GM21825 (cell line): ENCODE measurements at regions not wholly inside any gene's neighbourhood (a gene's known extent, or its start where the extent isn't known, plus 50 kb on each side); places are given as distances from the start of the nearest gene placed in this dataset.

Experiments used
- ATAC-seq: cut with Tn5 transposase; IDR thresholded peaks from one replicate; pipeline ENCODE4 v1.9.1; 2021; ENCODE audit warnings: mild to moderate bottlenecking, moderate library complexity; ENCODE audit not compliant: unreplicated experiment

DNA sequence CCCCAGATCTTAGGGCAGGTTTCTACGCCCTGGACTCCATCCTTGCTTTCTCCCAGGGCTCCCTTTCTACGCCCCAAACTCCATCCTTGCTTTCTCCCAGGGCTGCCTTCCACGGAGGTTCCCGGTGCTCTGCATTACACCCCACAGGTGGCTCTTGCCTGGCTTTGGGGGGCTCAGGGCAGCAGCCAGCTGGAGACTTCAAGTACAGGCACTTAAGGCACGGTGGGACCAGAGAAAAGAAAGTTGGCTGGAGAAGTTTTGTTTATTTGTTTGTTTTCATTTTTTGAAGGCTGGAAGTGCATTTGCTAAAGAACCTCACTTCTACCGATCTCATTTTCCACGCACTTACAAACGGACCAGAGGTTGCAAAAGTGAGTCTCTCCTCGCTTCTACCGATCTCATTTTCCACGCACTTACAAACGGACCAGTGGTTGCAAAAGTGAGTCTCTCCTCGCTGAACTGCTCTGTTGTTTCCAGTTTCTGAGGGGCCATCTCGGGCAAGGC lies 103.8 kb upstream of the MED13L start:
- no peak for ATAC-seq

DNA sequence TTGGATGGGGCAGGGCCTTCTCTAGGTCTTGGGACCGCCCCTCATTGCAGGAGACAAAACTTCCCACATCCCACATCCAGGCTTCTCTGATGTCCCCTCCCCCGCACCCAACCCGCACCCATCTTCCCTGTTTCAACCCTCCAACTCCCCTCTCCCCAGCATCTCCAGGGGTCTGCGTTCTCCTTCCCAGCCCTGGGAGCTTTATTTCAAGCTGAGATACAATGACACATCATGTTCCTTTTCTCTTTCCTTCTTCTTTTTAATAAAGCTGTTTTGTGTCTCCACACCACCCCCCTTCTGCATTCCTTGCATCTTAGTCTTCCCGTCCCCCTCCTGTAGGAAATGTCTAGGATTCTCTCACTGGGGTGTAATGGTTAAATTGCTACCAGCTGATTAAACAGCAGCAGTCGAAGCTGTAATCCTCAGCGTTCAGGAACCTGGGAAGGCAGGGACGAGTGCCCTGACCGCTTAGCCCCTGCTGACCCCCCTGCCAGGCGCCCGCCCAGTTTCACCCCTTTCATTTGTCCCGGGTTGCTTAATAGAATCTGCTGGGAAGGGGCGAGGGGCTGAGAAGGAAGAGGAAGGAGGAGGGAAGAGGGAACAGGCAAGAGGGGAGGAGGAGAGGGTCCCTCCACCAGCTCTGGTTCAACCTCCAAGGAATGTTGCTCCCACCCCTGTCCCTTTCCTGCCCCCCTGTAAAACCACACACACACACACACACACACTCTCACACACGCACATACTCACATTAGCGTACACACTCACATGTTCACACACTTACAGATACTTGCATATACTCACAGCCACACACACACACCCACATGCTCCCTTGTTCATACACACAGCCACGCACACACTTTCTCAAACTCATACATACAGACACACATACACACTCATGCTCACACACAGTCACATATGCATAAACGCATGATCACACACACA lies 104.5 kb upstream of the MED13L start:
- ATAC-seq = no peak

DNA sequence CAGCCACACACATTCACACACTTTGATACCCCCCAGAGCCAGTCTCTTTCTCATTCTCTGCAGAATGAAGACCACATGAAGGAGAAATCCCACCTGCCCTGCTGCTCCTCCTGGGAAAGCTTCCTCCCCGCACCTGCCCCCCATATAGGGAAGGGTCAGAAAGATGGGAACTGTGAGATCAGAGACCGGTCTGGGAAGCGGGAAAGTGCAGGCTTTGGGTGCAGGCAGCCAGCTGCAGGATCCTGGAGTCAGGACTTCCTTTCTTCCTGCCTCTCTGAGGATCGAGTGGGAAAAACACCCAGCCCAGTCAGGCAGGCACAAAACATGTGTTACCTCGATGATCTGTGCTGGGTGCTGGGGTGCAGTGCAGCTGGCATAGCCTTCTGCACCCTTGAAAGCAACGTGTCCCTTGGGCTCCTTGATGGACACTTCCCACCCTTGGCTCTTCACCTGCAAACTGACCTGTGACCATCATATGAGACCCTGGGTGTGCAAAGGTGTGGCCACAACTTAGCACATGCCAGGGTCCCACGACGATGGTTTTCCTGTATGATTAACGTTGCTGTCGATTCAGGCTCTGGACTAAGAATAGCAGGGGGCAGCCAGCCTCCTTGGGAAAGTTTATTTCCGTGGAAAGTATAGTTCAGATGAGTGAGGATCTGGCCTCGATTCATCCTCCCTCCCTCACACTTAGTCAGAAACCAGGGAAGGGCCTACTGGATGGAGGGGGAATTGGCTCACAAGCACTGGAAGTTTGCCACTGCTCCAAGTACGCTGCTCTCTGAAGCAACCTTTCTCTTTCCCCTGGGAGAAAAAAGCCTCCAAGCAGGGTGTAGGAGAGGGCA lies 105.4 kb upstream of the MED13L start:
- ATAC-seq = no peak

- no peak for ATAC-seq
These were observed 106.7 kb upstream of the MED13L start for GRCh38 chr12:116384175-116384574.

DNA sequence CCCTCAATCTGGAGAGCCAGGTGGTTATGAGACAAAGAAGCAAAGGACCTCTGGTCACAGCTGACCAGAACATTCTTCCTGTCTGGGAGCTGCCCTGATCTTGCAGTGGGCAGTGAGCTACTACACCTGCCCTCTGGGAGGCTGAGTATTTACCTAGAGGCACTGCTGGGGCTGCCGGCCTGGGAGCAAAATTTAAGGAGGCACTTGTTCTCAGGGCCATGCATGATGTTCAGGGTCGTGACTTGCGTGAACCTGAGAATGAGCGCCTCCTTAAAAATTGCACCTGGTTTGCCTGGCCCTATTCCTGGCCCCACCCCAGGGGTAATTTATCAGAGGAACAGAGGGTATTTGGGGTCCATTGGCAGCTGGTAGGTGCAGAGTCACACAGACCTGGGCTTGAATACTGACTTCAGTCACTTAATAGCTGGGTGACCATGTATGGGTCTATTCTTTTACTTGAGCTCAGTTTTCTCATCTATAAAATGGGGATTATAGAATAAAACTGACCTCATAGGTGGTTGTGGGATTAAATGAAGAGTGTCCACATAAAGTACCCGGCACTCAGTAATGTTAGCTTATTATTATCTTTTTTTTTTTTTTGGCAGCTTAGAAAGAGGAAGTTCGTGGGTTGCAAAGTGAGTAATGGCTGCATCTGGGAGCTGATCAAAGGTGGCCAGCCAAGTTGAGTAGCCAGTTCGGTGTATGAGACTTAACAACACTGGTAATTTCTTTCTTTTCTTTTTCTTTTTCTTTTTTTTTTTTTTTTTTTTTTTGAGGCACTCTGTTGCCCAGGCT lies 107.4 kb upstream of the MED13L start:
- ATAC-seq = no peak

GRCh38 chr12:116385486-116386217 lies 108.2 kb upstream of the MED13L start:
- ATAC-seq = no peak

GRCh38 chr12:116389326-116389725 lies 111.8 kb upstream of the MED13L start:
- ATAC-seq = no peak

- ATAC-seq = no peak
These were observed 112.5 kb upstream of the MED13L start for GRCh38 chr12:116389990-116390389.

DNA sequence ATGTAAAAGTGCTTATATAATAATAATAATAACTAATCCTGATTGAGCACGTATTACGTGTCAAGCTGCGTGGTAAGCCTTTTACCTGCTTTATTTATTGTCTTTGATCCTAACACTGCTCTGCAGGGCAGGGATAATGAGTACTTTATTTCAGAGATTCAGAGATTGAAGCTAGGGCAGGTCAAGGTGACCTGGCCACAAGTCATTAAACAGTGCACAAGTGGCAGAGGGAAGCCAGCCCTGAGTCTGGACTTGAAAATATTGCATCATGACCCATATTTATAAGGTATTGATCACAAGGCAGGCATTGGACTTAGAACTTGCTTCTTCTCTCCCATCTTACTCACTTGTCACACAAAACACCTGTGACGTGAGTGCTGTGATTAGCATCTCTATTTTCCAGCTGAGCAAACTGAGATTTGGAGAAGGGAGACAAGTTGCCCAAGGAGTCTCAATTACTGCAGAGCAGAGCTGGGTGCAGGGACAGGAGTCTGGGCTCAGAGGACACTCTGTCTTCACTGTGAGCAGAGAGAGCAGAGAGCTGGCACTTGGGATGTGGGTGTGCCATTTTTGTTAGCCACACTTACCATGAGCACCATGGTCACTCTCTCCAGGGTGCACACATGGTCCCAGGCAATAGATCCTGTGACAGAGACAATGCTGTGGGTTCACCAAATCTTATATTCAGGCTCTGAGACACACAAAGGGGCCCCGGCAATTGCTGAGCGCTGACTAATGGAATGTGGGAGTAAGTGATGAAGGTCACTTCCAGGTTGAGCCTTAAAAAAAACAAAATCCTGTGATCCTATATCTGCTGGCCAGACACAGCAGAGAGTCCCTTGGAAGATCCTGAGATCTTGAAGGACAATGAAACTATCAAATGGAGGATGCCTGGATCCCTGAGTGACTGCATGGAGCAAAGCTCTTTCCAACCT lies 113.2 kb upstream of the MED13L start:
- ATAC-seq = no peak

DNA sequence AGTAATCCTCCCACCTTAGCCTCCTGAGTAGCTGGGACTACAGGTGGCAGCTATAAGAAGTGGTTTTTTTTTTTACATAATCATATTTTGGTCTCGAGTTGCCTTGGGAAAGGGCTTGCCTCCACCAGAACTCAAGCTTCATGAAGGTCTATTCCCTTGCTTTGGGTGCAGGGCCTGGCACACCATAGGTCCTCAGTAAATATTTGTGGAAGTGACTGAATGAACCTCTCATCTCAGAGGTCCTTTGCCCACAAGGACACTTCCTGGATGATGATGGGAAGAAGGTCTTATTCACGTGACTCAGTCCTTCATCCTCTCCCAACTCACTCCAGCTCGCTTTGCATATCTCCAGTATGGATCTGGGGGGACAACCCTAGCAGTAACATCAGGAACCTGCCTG lies 114.0 kb upstream of the MED13L start:
- no peak for ATAC-seq

DNA sequence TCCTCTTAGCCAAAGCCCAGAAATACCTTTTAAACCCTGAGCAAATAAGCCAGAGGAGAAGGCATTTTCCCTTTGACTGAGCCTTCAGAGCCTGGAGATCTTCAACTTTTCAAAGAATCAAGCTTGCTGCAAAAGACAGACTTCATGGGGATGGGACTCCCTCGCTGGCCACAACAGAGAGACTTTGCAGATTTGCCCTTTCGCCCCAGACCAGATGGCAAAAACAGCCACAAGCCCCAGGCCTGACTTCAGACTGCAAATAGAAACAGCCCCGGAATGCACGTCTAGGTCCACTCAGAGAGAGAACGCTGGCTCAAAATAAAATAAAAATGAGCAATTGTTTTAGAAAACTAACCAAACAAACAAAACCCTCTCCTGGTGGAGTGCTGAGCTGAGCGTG lies 114.6 kb upstream of the MED13L start:
- ATAC-seq = no peak

DNA sequence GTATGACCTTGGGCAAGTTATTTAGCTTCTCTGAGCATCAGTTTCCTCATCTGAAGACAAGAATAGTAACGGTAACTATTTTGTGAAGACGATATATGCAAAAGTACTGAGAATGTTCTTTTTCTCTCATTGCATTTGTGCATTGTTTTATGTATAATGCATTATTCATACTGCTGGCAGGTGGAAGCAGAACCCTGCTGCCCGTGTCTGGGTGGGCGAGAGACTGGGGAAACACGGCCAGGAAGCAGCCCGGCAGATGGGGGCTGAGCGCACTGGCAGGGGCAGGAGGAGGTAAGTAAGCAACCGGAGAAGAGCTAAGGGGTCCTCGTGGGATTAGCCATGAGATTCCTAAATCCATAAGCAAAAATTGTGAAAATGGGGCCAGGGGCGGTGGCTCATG lies 115.8 kb upstream of the MED13L start:
- ATAC-seq = no peak

DNA sequence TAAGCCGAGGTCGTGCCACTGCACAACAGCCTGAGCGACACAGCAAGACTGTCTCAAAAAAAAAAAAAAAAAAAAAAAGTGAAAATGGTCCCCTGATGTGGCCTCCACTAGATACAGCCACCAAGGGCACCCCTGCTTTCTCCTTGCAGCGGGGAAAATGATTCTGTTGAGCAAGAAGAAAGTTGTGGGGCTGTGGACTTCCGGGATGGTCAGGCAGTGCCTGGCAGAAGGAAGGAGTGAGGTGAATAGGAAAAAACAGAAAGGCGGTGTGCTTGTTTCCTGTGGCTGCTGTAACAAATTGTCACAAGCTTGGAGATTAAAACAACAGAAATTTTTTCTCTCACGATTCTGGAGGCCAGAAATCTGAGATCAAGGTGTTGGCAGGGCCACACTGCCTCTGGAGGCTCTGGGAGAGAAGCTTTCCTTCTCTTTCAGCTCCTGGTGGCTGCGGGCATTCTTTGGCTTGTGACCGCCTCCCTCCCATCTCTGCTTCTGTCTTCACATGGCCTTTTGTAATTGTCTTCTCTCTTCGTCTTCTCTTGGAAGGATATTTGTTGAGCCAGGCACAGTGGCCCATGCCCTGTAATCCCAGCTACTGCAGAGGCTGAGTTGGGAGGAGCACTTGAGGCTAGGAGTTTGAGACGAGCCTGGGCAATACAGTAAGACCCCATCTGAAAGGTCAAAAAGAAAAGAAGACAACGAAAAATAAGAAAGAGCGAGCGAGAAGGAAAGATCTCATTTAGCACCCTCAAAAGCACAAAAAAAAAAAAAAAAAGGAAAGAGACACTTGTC lies 116.6 kb upstream of the MED13L start:
- no peak for ATAC-seq

DNA sequence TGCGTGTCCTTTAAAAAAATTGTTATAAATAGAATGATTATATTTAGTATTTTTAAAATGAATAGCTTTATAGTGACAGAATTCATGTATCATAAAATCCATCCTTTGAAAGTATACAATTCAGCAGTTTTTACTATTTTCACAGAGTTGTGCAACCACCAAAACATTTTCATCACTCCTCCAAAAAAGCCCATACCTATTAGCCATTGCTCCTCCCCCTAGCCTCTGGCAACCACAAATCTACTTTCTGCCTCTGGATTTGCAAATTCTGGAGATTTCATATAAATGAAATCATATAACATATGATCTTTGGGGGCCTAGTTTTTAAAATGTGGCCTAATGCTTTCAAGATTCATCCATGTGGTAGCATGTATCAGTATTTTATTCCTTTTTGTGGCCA lies 117.9 kb upstream of the MED13L start:
- no peak for ATAC-seq

DNA sequence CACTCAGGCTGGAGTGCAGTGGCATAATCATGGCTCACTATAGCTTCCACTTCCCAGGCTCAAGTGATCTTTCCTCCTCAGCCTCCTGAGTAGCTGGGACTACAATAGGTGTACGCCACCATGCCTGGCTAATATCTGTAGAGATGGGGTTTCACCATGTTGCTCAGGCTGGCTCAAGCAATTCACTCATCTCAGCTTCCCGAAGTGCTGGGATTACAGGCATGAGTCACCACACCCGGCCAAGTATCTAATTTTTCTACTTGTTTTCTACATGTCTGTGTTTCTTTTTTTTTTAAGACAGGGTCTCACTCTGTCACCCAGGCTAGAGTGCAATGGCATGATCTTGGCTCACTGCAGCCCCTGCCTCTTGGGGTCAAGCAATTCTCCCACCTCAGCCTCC lies 119.7 kb upstream of the MED13L start:
- no peak for ATAC-seq

- no peak for ATAC-seq
These were observed 120.7 kb upstream of the MED13L start for GRCh38 chr12:116398193-116398592.

GRCh38 chr12:116399055-116399454 lies 121.6 kb upstream of the MED13L start:
- no peak for ATAC-seq

- no peak for ATAC-seq
These were observed 123.3 kb upstream of the MED13L start for GRCh38 chr12:116400636-116401372.
